A549 (cell line): ENCODE measurements at regions not wholly inside any gene's neighbourhood (a gene's known extent, or its start where the extent isn't known, plus 50 kb on each side); places are given as distances from the start of the nearest gene placed in this dataset.

Experiments
- ATAC-seq, 2 experiments: fragments of 200-7000 bp in 1 of 2; fragments of >200 bp in 1 of 2; cut with Nextera tagmentation in 1 of 2; cut with Tn5 transposase in 1 of 2; 3 replicates each; pipeline versions ENCODE4 v1.8.0 to v1.9.1; 2018 to 2020; ENCODE audit warnings: mild to moderate bottlenecking in 1 of 2, moderate library complexity in 1 of 2
- CTCF ChIA-PET: fragments of 300-600 bp; sonication (Branson Sonifier 250); formaldehyde crosslinking; extraction: SDS; loops from one replicate; lab custom pipeline; 2021; ENCODE audit warnings: antibody characterized with exemption, inconsistent platforms; lab: Yijun Ruan, JAX
- POLR2A ChIA-PET: fragments of 350-600 bp; formaldehyde crosslinking; extraction: SDS; loops from one replicate; lab custom pipeline; 2021; ENCODE audit warnings: antibody characterized with exemption, inconsistent platforms; lab: Yijun Ruan, JAX
- DNase-seq, 2 experiments: peaks; one replicate each; pipeline versions ENCODE4 v3.0.0 to v3.0.0-alpha.2; 2011 to 2016; ENCODE audit warnings: low read depth in 1 of 2, low spot score in 1 of 2
- FAIRE-seq: peaks from 2 replicates; lab custom pipeline; 2011; peaks lifted over from hg19 to GRCh38; lab: Jason Lieb, UNC
- H3K27ac ChIP-seq, 2 experiments: fragments of >200 bp; sonication (Bioruptor Twin); formaldehyde crosslinking; 3 replicates each; pipeline ENCODE4 v1.5.1; 2016 to 2017
- H3K4me1 ChIP-seq: fragments of >200 bp; sonication (Bioruptor Twin); formaldehyde crosslinking; 3 replicates; pipeline ENCODE4 v1.6.1; 2016
- H3K4me2 ChIP-seq: fragments of >200 bp; sonication (Bioruptor Twin); formaldehyde crosslinking; 3 replicates; pipeline ENCODE4 v1.6.1; 2016
- H3K4me3 ChIP-seq: fragments of >200 bp; sonication (Bioruptor Twin); formaldehyde crosslinking; 3 replicates; pipeline ENCODE4 v1.5.1; 2016
- H3K9me3 ChIP-seq: fragments of >200 bp; sonication (Bioruptor Twin); formaldehyde crosslinking; 3 replicates; pipeline ENCODE4 v1.6.1; 2016
- CBX2 ChIP-seq: fragments of 200-600 bp; sonication (generic); IDR thresholded peaks from 2 replicates; pipeline ENCODE4 v1.6.1; 2016; ENCODE audit warnings: low read depth, mild to moderate bottlenecking, borderline replicate concordance
- CEBPB ChIP-seq, 2 experiments: fragments of >200 bp in 1 of 2; sonication (Bioruptor Twin) in 1 of 2; formaldehyde crosslinking in 1 of 2; IDR thresholded peaks; 2 replicates each; pipeline ENCODE4 v1.6.1; 2012 to 2016
- CHD2 ChIP-seq: fragments of 150-350 bp; IDR thresholded peaks from 2 replicates; pipeline ENCODE4 v1.6.1; 2014; ENCODE audit warnings: low read length; ENCODE audit not compliant: partially characterized antibody
- CHD4 ChIP-seq: fragments of 200-600 bp; sonication (generic); IDR thresholded peaks from 2 replicates; pipeline ENCODE4 v1.6.1; 2016; ENCODE audit warnings: antibody characterized with exemption, mild to moderate bottlenecking, borderline replicate concordance
- EHF ChIP-seq: fragments of 250-450 bp; sonication (Bioruptor Pico); IDR thresholded peaks from 2 replicates; pipeline ENCODE4 v1.5.0; 2020; ENCODE audit warnings: mild to moderate bottlenecking
- FOSB ChIP-seq: fragments of 250-450 bp; sonication (Bioruptor Pico); IDR thresholded peaks from 2 replicates; pipeline ENCODE4 v1.5.0; 2020; ENCODE audit warnings: mild to moderate bottlenecking, moderate library complexity
- FOSL2 ChIP-seq, 2 experiments: fragments of 450-650 bp in 1 of 2; fragments of >200 bp in 1 of 2; sonication (Bioruptor Twin) in 1 of 2; formaldehyde crosslinking; IDR thresholded peaks; 2 replicates each; pipeline versions ENCODE4 v1.5.0 to v1.6.1; 2016 to 2020; ENCODE audit warnings: mild to moderate bottlenecking in 1 of 2, moderate library complexity in 1 of 2
- HDAC2 ChIP-seq: fragments of 200-600 bp; sonication (generic); IDR thresholded peaks from 2 replicates; pipeline ENCODE4 v1.6.1; 2016
- HEYL ChIP-seq: fragments of 250-450 bp; sonication (Bioruptor Pico); IDR thresholded peaks from 2 replicates; pipeline ENCODE4 v1.8.0; 2021; ENCODE audit warnings: mild to moderate bottlenecking, moderate library complexity
- HOXA7 ChIP-seq: fragments of 250-450 bp; sonication (Bioruptor Pico); IDR thresholded peaks from 2 replicates; pipeline ENCODE4 v1.5.0; 2020; ENCODE audit warnings: mild to moderate bottlenecking, moderate library complexity
- HOXB5 ChIP-seq: fragments of 250-450 bp; sonication (Bioruptor Pico); IDR thresholded peaks from 2 replicates; pipeline ENCODE4 v1.5.0; 2020; ENCODE audit warnings: mild to moderate bottlenecking, moderate library complexity
- KDM1A ChIP-seq: fragments of 200-600 bp; sonication (generic); IDR thresholded peaks from 2 replicates; pipeline ENCODE4 v1.6.1; 2016; ENCODE audit warnings: low read depth, mild to moderate bottlenecking
- KDM5A ChIP-seq: fragments of 200-600 bp; sonication (generic); IDR thresholded peaks from 2 replicates; pipeline ENCODE4 v1.6.1; 2016; ENCODE audit warnings: antibody characterized with exemption, mild to moderate bottlenecking
- MAZ ChIP-seq: fragments of 150-350 bp; IDR thresholded peaks from 2 replicates; pipeline ENCODE4 v1.6.1; 2014; ENCODE audit warnings: antibody characterized with exemption, low read depth, low read length, borderline replicate concordance
- MYC ChIP-seq: IDR thresholded peaks from 2 replicates; pipeline ENCODE4 v1.6.1; 2012; ENCODE audit warnings: mild to moderate bottlenecking, inconsistent platforms, low read length, improper control_type of control experiment, borderline replicate concordance
- NPAS2 ChIP-seq: fragments of 250-450 bp; sonication (Bioruptor Pico); IDR thresholded peaks from 2 replicates; pipeline ENCODE4 v1.8.0; 2022; ENCODE audit warnings: mild to moderate bottlenecking, moderate library complexity, borderline replicate concordance
- PHF8 ChIP-seq: fragments of 200-600 bp; sonication (generic); IDR thresholded peaks from 2 replicates; pipeline ENCODE4 v1.6.1; 2016; ENCODE audit warnings: low read depth, mild to moderate bottlenecking, antibody characterized with exemption, moderate library complexity, borderline replicate concordance
- SREBF2 ChIP-seq: fragments of 450-650 bp; IDR thresholded peaks from 2 replicates; pipeline ENCODE4 v1.6.1; 2014; ENCODE audit warnings: mild to moderate bottlenecking, moderate library complexity
- ZSCAN20 ChIP-seq: fragments of 250-450 bp; sonication (Bioruptor Pico); IDR thresholded peaks from 2 replicates; pipeline ENCODE4 v1.8.0; 2022; ENCODE audit warnings: mild to moderate bottlenecking, moderate library complexity
- WGBS: methylation state at CpG from one replicate; pipeline ENCODE4 v1.1.6; 2017; ENCODE audit errors: missing lambda C conversion rate; 5-methylcytosine and 5-hydroxymethylcytosine counted together
- TF ChIP-seq, protein P1 (sequence below): fragments of >200 bp; sonication (Bioruptor Twin); formaldehyde crosslinking; IDR thresholded peaks from 3 replicates; pipeline ENCODE4 v1.6.1; 2016
- TF ChIP-seq, protein P2 (sequence below): fragments of >200 bp; sonication (Bioruptor Twin); formaldehyde crosslinking; IDR thresholded peaks from 2 replicates; pipeline ENCODE4 v1.6.1; 2016
- TF ChIP-seq, protein P3 (sequence below): IDR thresholded peaks from 2 replicates; pipeline ENCODE4 v1.6.1; 2012
- TF ChIP-seq, protein P4 (sequence below): IDR thresholded peaks from 2 replicates; pipeline ENCODE4 v1.6.1; 2012; ENCODE audit warnings: low read depth, borderline replicate concordance
- TF ChIP-seq, protein P5 (sequence below): fragments of >200 bp; sonication (Bioruptor Twin); formaldehyde crosslinking; IDR thresholded peaks from 3 replicates; pipeline ENCODE4 v1.5.1; 2016

DNA sequence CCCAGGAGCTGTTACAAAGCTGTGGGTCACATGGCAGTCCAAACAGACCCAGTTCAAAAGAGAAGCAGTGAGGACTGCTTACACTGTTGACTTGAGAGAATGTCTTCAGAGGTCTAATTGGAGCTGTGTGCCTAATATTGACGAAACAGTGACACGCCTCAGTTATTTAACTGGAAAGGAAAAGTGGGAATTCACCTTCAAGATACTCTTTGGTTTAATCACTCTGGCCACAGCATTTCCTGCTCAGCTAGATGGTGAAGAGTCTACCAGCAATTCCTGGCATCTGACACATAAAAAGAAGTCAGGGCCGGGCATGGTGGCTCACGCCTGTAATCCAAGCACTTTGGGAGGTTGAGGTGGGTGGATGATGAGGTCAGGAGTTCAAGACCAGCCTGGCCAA lies 326.4 kb downstream of the SV2B start:
- FAIRE-seq = no peak
- H3K4me3 ChIP-seq = no peak overlapping the region
- 2% methylated on average over 4 of the region's 4 CpGs for WGBS
- ChIA-PET CTCF (no interaction called here), POLR2A (no interaction called here)
- H3K27ac ChIP-seq = no peak overlapping the region
- peaks cover 5% of the 10 kb centered on the region; the same call in 1 of the 3 replicates for H3K9me3 ChIP-seq
- ATAC-seq = no peak
- H3K4me1 ChIP-seq = no peaks in the 10 kb centered on the region
- H3K4me2 ChIP-seq = no peak overlapping the region
- DNase-seq = no peak
- TF ChIP-seq, protein P1, sequence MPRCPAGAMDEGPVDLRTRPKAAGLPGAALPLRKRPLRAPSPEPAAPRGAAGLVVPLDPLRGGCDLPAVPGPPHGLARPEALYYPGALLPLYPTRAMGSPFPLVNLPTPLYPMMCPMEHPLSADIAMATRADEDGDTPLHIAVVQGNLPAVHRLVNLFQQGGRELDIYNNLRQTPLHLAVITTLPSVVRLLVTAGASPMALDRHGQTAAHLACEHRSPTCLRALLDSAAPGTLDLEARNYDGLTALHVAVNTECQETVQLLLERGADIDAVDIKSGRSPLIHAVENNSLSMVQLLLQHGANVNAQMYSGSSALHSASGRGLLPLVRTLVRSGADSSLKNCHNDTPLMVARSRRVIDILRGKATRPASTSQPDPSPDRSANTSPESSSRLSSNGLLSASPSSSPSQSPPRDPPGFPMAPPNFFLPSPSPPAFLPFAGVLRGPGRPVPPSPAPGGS = no peak
- TF ChIP-seq EHF (CRISPR knock-in tag) = no peak
- no peak for TF ChIP-seq KDM1A
- TF ChIP-seq, protein P2, sequence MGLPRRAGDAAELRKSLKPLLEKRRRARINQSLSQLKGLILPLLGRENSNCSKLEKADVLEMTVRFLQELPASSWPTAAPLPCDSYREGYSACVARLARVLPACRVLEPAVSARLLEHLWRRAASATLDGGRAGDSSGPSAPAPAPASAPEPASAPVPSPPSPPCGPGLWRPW = no peak
- no peak for TF ChIP-seq CHD4
- no peak for TF ChIP-seq SREBF2
- no peak for TF ChIP-seq FOSB (CRISPR knock-in tag)
- TF ChIP-seq ZSCAN20 = no peak

DNA sequence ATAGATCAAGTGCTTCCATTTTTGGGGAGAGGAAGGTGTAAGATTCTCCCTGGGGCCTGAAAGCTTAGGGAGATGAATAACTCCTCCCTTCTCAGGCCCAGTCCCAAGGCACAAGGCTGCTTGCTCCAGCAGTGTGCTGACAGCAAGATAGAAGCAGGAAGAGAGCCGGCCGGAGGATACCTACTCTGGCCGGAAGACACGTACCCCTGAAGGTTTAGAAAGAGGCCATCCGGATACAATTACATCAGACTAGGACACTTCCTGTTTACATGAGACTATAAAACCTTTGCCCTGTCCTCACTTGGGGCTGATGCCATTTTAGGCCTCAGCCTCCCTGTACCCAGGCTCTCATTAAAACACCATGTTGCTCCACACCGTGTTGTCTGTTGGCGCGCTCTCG lies 329.9 kb downstream of the SV2B start:
- FAIRE-seq (no peak), ATAC-seq (no peak), DNase-seq (no peak)
- 84% methylated on average over 9 of the region's 9 CpGs for WGBS
- Histone ChIP-seq H3K4me1 (no peaks in the 10 kb centered on the region), H3K27ac (no peak overlapping the region), H3K4me2 (no peak overlapping the region), H3K9me3 (peaks cover 5% of the 10 kb centered on the region; the same call in 1 of the 3 replicates), H3K4me3 (no peak overlapping the region)
- ChIA-PET POLR2A (no interaction called here), CTCF (no interaction called here)
- TF ChIP-seq FOSL2 (IDR thresholded peaks at IDR 0.05) (no peak), FOSL2 (CRISPR knock-in tag; IDR thresholded peaks at IDR 0.05) (no peak), HEYL (no peak), CHD4 (no peak), MAZ (no peak), HOXA7 (CRISPR knock-in tag) (no peak), FOSB (CRISPR knock-in tag) (no peak), PHF8 (no peak)
- TF ChIP-seq, protein P3, sequence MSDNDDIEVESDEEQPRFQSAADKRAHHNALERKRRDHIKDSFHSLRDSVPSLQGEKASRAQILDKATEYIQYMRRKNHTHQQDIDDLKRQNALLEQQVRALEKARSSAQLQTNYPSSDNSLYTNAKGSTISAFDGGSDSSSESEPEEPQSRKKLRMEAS = no peak
- TF ChIP-seq, protein P4, sequence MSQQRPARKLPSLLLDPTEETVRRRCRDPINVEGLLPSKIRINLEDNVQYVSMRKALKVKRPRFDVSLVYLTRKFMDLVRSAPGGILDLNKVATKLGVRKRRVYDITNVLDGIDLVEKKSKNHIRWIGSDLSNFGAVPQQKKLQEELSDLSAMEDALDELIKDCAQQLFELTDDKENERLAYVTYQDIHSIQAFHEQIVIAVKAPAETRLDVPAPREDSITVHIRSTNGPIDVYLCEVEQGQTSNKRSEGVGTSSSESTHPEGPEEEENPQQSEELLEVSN = no peak

DNA sequence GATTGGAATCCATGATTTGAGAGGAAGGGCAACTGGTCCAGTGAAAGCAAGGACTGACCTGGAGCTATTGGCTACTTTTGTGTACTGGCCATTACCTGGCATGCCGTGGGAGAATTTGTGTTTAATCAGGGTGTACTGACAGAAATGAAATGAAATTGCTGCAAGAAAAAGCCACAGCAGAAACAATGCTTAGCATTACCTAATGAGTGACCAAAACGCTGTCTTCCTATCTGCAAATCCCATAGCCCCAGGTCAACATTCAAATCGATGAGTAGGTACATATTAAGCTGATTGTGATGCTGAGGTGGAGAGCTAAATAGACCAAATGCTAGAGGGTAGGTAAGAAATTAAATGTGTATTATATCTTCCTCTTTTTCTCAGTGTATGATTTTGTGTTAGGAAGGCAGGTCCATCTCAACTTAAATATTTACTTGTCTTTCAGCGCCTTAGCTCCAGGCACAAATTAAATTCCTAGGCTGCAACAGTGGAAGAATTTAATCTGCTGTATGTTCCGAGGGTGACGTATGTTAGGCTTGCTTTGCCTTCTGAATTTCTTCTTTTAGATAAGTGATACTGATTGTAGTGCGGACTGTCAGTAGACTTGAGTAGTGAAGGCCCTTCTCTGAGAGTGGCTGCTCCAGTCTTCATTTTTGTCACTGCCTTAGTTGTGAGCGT lies 331.1 kb downstream of the SV2B start:
- H3K4me3 ChIP-seq = no peak overlapping the region
- no peak overlapping the region for H3K4me2 ChIP-seq
- H3K27ac ChIP-seq = no peak overlapping the region
- H3K4me1 ChIP-seq = no peaks in the 10 kb centered on the region
- H3K9me3 ChIP-seq = peaks cover 5% of the 10 kb centered on the region; the same call in 1 of the 3 replicates
- DNase-seq = no peak
- FAIRE-seq = peak; percentile 23
- no peak for TF ChIP-seq HDAC2
- TF ChIP-seq CEBPB (IDR thresholded peaks at IDR 0.05) = no peak
- TF ChIP-seq KDM5A = no peak
- no peak for TF ChIP-seq CHD4
- TF ChIP-seq HOXB5 (CRISPR knock-in tag) = no peak
- no peak for TF ChIP-seq NPAS2
- TF ChIP-seq, protein P5, sequence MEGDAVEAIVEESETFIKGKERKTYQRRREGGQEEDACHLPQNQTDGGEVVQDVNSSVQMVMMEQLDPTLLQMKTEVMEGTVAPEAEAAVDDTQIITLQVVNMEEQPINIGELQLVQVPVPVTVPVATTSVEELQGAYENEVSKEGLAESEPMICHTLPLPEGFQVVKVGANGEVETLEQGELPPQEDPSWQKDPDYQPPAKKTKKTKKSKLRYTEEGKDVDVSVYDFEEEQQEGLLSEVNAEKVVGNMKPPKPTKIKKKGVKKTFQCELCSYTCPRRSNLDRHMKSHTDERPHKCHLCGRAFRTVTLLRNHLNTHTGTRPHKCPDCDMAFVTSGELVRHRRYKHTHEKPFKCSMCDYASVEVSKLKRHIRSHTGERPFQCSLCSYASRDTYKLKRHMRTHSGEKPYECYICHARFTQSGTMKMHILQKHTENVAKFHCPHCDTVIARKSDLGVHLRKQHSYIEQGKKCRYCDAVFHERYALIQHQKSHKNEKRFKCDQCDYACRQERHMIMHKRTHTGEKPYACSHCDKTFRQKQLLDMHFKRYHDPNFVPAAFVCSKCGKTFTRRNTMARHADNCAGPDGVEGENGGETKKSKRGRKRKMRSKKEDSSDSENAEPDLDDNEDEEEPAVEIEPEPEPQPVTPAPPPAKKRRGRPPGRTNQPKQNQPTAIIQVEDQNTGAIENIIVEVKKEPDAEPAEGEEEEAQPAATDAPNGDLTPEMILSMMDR = no peak
- no peak for TF ChIP-seq CBX2
- TF ChIP-seq CHD2 = no peak
- TF ChIP-seq SREBF2 = no peak
- TF ChIP-seq MYC = no peak
- WGBS = 38% methylated on average over 8 of the region's 8 CpGs
- CTCF ChIA-PET = interaction anchor here (1.0 kb wide), 1 partner anchor 94 kb away, joined by 3 read pairs; no protein-coding TSS in a partner anchor
- ATAC-seq = no peak
- POLR2A ChIA-PET = no interaction called here
